Activated naive CD8-positive, alpha-beta T cell (primary cell): ENCODE measurements at regions not wholly inside any gene's neighbourhood (a gene's known extent, or its start where the extent isn't known, plus 50 kb on each side); places are given as distances from the start of the nearest gene placed in this dataset.

ENCODE experiments used
- H3K27ac Mint-ChIP-seq: one replicate; pipeline ENCODE4 v1.8.0; 2021; ENCODE audit warnings: mixed read lengths
- H3K27me3 Mint-ChIP-seq: one replicate; pipeline ENCODE4 v1.8.0; 2021; ENCODE audit warnings: mixed read lengths
- H3K36me3 Mint-ChIP-seq: one replicate; pipeline ENCODE4 v1.8.0; 2021; ENCODE audit warnings: mixed read lengths
- H3K4me1 Mint-ChIP-seq: one replicate; pipeline ENCODE4 v1.8.0; 2021; ENCODE audit warnings: low read depth, mixed read lengths
- H3K4me3 Mint-ChIP-seq: one replicate; pipeline ENCODE4 v1.8.0; 2021; ENCODE audit warnings: mild to moderate bottlenecking, mixed read lengths
- H3K9me3 Mint-ChIP-seq: one replicate; pipeline ENCODE4 v1.8.0; 2021; ENCODE audit warnings: low read depth, mixed read lengths

DNA sequence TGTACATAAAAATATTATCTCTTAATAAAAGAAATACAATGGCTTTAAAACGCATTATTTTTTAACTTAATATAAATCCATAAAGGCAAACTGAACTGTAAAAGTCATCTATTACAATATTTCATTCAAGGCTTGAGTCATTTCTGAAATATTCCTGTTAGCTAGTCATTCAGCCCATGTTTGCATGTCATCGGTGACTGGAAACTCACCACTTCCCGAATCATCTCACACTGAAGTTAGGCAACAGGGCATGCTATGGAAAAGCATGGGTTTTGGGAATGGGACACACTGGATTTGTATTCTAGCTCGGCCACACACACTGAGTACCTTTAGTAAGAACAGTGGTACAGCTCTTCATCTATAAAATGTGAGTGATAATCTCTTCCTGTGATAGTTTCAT lies 691.1 kb upstream of the C9orf72 start:
- H3K4me1 Mint-ChIP-seq, result no peaks in the 10 kb centered on the region
- no peak overlapping the region for H3K27ac Mint-ChIP-seq
- no peak overlapping the region for H3K4me3 Mint-ChIP-seq
- H3K9me3 Mint-ChIP-seq, result peaks cover under 1% of the 10 kb centered on the region
- no peaks in the 10 kb centered on the region for H3K36me3 Mint-ChIP-seq
- no peaks in the 10 kb centered on the region for H3K27me3 Mint-ChIP-seq

- Mint-ChIP-seq H3K27me3 (no peaks in the 10 kb centered on the region), H3K4me3 (no peak overlapping the region), H3K27ac (no peak overlapping the region), H3K4me1 (no peaks in the 10 kb centered on the region), H3K9me3 (peaks cover 3% of the 10 kb centered on the region), H3K36me3 (no peaks in the 10 kb centered on the region)
These were observed 694.1 kb upstream of the C9orf72 start for GRCh38 chr9:28267351-28267750.

- Mint-ChIP-seq H3K36me3 (no peaks in the 10 kb centered on the region), H3K4me3 (no peak overlapping the region), H3K27me3 (no peaks in the 10 kb centered on the region), H3K27ac (no peak overlapping the region), H3K4me1 (no peaks in the 10 kb centered on the region), H3K9me3 (peaks cover 3% of the 10 kb centered on the region)
These were observed 696.9 kb upstream of the C9orf72 start for GRCh38 chr9:28270156-28270555.

DNA sequence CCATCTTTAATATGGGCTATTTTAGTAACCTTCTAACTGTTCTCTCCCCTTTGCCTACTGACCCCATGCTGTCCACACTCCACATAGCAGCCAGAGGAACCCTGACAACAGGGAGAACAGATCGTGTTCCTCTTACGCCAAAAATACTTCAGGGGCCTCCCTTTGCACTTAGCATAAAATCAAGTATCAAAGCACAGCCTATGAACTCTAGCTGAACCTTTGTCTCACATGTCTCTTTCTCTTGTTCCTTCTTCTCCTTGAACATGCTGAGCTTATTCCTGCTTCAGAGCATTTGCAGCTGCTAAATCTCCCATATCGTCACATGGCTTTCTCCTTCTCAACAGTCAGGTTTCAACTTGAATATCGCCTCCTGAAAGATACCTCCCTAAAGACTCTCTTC lies 698.8 kb upstream of the C9orf72 start:
- peaks cover 7% of the 10 kb centered on the region for H3K9me3 Mint-ChIP-seq
- H3K4me3 Mint-ChIP-seq, result no peak overlapping the region
- H3K27me3 Mint-ChIP-seq, result no peaks in the 10 kb centered on the region
- no peaks in the 10 kb centered on the region for H3K36me3 Mint-ChIP-seq
- no peaks in the 10 kb centered on the region for H3K4me1 Mint-ChIP-seq
- H3K27ac Mint-ChIP-seq, result no peak overlapping the region

DNA sequence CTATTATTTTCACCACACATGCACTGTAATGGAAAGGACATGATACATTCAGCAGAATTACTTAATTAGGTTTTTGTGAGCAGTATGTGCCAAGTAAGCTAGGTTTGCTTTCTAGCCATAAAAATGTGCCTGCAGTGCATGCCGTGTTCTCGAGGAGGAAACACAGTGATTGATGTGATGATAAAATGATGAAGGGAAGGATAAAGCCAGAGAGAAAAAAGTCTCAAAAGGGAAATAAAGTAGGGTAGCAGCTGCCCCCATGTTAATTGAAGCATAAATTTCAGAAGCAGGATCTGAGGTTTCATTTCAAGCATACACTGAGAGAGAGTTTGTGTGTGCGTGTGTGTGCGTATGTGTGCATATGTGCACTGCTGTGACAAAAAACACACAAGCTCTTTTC lies 714.2 kb upstream of the C9orf72 start:
- Mint-ChIP-seq H3K4me1 (no peaks in the 10 kb centered on the region), H3K36me3 (no peaks in the 10 kb centered on the region), H3K9me3 (peaks cover 9% of the 10 kb centered on the region), H3K27ac (no peak overlapping the region), H3K27me3 (no peaks in the 10 kb centered on the region), H3K4me3 (no peak overlapping the region)

DNA sequence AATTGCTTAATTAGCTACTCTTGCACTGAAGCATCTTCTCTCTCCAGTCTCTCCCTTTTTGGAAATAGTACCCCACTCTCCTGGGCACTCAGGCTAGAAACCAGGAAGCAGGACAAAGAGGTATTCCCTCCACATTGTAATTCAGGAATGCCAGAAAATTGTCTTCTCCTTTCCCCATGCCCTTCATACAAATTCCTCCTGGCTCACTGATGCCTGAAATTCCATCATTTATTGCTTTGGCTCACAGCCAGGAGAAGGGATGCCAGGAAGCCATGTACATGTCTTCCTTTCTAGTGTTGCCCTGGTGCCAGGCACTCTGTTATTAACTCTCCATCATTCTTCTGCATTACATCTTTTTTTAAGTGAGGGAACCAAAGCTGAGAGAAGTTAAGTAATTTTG lies 716.5 kb upstream of the C9orf72 start:
- no peaks in the 10 kb centered on the region for H3K27me3 Mint-ChIP-seq
- H3K4me3 Mint-ChIP-seq, result no peak overlapping the region
- no peaks in the 10 kb centered on the region for H3K4me1 Mint-ChIP-seq
- no peak overlapping the region for H3K27ac Mint-ChIP-seq
- H3K9me3 Mint-ChIP-seq, result peaks cover 9% of the 10 kb centered on the region
- H3K36me3 Mint-ChIP-seq, result no peaks in the 10 kb centered on the region

- Mint-ChIP-seq H3K36me3 (no peaks in the 10 kb centered on the region), H3K27ac (no peak overlapping the region), H3K4me3 (no peak overlapping the region), H3K4me1 (no peaks in the 10 kb centered on the region), H3K27me3 (no peaks in the 10 kb centered on the region), H3K9me3 (peaks cover 4% of the 10 kb centered on the region)
These were observed 720.2 kb upstream of the C9orf72 start for GRCh38 chr9:28293369-28294090.

- Mint-ChIP-seq H3K36me3 (no peaks in the 10 kb centered on the region), H3K4me1 (no peaks in the 10 kb centered on the region), H3K27me3 (no peaks in the 10 kb centered on the region), H3K27ac (no peak overlapping the region), H3K9me3 (peaks cover 3% of the 10 kb centered on the region), H3K4me3 (no peak overlapping the region)
These were observed 728.0 kb upstream of the C9orf72 start for GRCh38 chr9:28301281-28301680.

- H3K27ac Mint-ChIP-seq, result no peak overlapping the region
- no peaks in the 10 kb centered on the region for H3K27me3 Mint-ChIP-seq
- no peak overlapping the region for H3K4me3 Mint-ChIP-seq
- H3K9me3 Mint-ChIP-seq, result no peaks in the 10 kb centered on the region
- no peaks in the 10 kb centered on the region for H3K4me1 Mint-ChIP-seq
- H3K36me3 Mint-ChIP-seq, result no peaks in the 10 kb centered on the region
These were observed 744.5 kb upstream of the C9orf72 start for GRCh38 chr9:28317745-28318144.

DNA sequence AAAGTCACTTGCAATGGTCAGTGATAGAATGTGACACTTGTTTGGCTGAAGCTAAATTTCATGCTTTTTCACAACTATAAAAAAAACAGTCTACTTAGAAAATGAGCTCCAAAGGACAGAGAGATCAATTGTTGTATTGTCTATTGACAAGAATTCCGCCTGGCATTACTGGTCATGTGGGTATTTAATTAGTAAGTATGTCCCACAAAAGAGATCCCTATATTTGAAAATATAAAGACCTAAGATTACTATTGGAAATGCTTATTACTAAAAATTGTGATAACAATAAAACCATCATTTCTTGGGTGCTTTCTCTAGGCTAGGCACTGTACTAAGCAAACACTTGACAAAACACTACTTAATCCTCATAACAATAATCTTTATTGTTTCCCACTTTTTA lies 745.2 kb upstream of the C9orf72 start:
- Mint-ChIP-seq H3K4me3 (no peak overlapping the region), H3K4me1 (no peaks in the 10 kb centered on the region), H3K36me3 (no peaks in the 10 kb centered on the region), H3K9me3 (no peaks in the 10 kb centered on the region), H3K27me3 (no peaks in the 10 kb centered on the region), H3K27ac (no peak overlapping the region)

DNA sequence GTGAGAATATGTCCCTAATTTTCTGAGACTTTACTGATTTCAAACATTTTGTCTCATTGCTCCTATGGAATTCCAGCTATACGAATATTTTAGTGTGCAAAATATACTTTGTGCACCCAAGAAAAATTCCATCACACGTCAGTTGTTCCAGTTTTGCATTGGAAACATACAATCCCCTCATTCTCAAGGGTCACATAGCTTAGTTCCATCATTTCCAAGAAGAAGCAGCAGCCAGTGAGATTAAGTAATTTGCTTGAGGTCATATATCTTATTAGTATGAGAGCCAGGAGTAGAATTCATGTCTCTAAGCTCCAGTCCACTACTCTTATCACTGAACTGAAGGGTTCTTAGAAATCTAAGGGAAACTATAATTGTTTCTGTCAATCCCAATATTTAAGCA lies 746.7 kb upstream of the C9orf72 start:
- no peak overlapping the region for H3K4me3 Mint-ChIP-seq
- H3K27me3 Mint-ChIP-seq, result no peaks in the 10 kb centered on the region
- H3K27ac Mint-ChIP-seq, result no peak overlapping the region
- no peaks in the 10 kb centered on the region for H3K4me1 Mint-ChIP-seq
- no peaks in the 10 kb centered on the region for H3K36me3 Mint-ChIP-seq
- no peaks in the 10 kb centered on the region for H3K9me3 Mint-ChIP-seq

- Mint-ChIP-seq H3K9me3 (no peaks in the 10 kb centered on the region), H3K27me3 (no peaks in the 10 kb centered on the region), H3K27ac (no peak overlapping the region), H3K4me3 (no peak overlapping the region), H3K36me3 (no peaks in the 10 kb centered on the region), H3K4me1 (no peaks in the 10 kb centered on the region)
These were observed 747.3 kb upstream of the C9orf72 start for GRCh38 chr9:28320616-28321015.

- Mint-ChIP-seq H3K36me3 (no peaks in the 10 kb centered on the region), H3K4me1 (no peaks in the 10 kb centered on the region), H3K4me3 (no peak overlapping the region), H3K27ac (no peak overlapping the region), H3K9me3 (no peaks in the 10 kb centered on the region), H3K27me3 (no peaks in the 10 kb centered on the region)
These were observed 756.0 kb upstream of the C9orf72 start for GRCh38 chr9:28329323-28329722.

- Mint-ChIP-seq H3K4me1 (no peaks in the 10 kb centered on the region), H3K4me3 (no peak overlapping the region), H3K27me3 (no peaks in the 10 kb centered on the region), H3K27ac (no peak overlapping the region), H3K36me3 (no peaks in the 10 kb centered on the region), H3K9me3 (peaks cover 4% of the 10 kb centered on the region)
These were observed 759.4 kb upstream of the C9orf72 start for GRCh38 chr9:28332648-28333047.

DNA sequence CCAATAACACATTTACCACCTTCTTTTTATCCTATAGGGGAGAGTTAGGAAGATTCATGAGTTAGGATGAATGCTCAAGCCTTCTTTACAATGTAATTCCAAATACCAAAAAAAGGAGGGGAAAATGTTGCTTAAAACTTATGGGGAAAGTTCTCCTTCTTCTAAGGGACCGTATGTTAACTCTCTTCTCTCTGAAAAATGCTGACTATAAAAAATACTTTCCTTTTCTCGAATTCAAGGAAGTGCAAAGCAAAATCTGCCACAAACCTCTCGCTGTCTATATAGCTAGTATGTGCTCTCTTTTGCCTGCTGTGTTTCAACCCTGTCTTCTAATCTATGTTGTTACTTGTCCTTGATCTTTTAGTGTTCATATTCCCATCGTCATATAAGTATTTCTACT lies 768.6 kb upstream of the C9orf72 start:
- H3K27me3 Mint-ChIP-seq, result no peaks in the 10 kb centered on the region
- peaks cover 2% of the 10 kb centered on the region for H3K36me3 Mint-ChIP-seq
- H3K4me3 Mint-ChIP-seq, result no peak overlapping the region
- H3K4me1 Mint-ChIP-seq, result no peaks in the 10 kb centered on the region
- peaks cover 4% of the 10 kb centered on the region for H3K9me3 Mint-ChIP-seq
- no peak overlapping the region for H3K27ac Mint-ChIP-seq

GRCh38 chr9:28342815-28343338 lies 769.6 kb upstream of the C9orf72 start:
- peaks cover 2% of the 10 kb centered on the region for H3K36me3 Mint-ChIP-seq
- no peak overlapping the region for H3K4me3 Mint-ChIP-seq
- no peak overlapping the region for H3K27ac Mint-ChIP-seq
- H3K4me1 Mint-ChIP-seq, result no peaks in the 10 kb centered on the region
- H3K9me3 Mint-ChIP-seq, result peaks cover 4% of the 10 kb centered on the region
- no peaks in the 10 kb centered on the region for H3K27me3 Mint-ChIP-seq
